ENCODE measurements at regions not wholly inside any gene's neighbourhood (a gene's known extent, or its start where the extent isn't known, plus 50 kb on each side); places are given as distances from the start of the nearest gene placed in this dataset.

DNA sequence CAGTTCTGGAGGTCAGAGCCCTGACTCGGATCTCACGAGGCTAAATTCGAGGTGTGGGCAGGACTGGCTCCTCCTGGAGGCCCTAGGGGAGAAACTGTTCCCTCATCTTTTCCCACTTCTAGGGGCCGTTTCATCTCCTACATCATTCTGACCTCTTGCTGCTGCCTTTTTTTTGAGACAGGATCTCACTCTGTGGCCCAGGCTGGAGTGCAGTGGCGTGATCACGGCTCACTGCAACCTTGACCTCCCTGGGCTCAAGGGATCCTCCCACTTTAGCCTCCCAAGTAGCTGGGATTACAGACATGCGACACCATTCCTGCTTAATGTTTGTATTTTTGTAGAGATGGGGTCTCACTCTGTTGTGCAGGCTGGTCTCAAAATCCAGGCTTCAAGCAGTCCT lies 244.1 kb upstream of the GSE1 start:
- TF ChIP-seq EP300 (IDR thresholded peaks at IDR 0.05; ENCODE audit: low read depth) (no peak), POLR2A (IDR thresholded peaks at IDR 0.05) (no peak), POLR2AphosphoS5 (IDR thresholded peaks at IDR 0.05) (no peak)
- TF ChIP-seq, protein P1, sequence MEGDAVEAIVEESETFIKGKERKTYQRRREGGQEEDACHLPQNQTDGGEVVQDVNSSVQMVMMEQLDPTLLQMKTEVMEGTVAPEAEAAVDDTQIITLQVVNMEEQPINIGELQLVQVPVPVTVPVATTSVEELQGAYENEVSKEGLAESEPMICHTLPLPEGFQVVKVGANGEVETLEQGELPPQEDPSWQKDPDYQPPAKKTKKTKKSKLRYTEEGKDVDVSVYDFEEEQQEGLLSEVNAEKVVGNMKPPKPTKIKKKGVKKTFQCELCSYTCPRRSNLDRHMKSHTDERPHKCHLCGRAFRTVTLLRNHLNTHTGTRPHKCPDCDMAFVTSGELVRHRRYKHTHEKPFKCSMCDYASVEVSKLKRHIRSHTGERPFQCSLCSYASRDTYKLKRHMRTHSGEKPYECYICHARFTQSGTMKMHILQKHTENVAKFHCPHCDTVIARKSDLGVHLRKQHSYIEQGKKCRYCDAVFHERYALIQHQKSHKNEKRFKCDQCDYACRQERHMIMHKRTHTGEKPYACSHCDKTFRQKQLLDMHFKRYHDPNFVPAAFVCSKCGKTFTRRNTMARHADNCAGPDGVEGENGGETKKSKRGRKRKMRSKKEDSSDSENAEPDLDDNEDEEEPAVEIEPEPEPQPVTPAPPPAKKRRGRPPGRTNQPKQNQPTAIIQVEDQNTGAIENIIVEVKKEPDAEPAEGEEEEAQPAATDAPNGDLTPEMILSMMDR (IDR thresholded peaks at IDR 0.05), result no peak
